ENCODE measurements at regions not wholly inside any gene's neighbourhood (a gene's known extent, or its start where the extent isn't known, plus 50 kb on each side); places are given as distances from the start of the nearest gene placed in this dataset.

GRCh38 chr11:115873813-115874212, 369.6 kb upstream of the CADM1 start:
- Histone ChIP-seq H3F3A (ENCODE audit: insufficient read depth, low read length, poor library complexity, severe bottlenecking) (no peaks in the 10 kb centered on the region), H3K4me3 (ENCODE audit: low read length) (no peak overlapping the region), H2AFZ (ENCODE audit: low read depth, low read length) (no peak overlapping the region), H3K9ac (ENCODE audit: low read length) (no peak overlapping the region), H3K79me2 (replicated peaks; ENCODE audit: insufficient read depth, low read length) (no peaks in the 10 kb centered on the region), H4K20me1 (ENCODE audit: insufficient read depth) (no peaks in the 10 kb centered on the region), H3K9me2 (ENCODE audit: insufficient read depth, low read length) (no peaks in the 10 kb centered on the region), H3K27ac (ENCODE audit: low read length) (no peak overlapping the region), H3K9me3 (ENCODE audit: low read length) (no peaks in the 10 kb centered on the region), H3K4me2 (ENCODE audit: low read length) (no peak overlapping the region), H3K36me3 (ENCODE audit: insufficient read depth, low read length) (no peaks in the 10 kb centered on the region), H3K27me3 (ENCODE audit: insufficient read depth, low read depth, low read length) (no peaks in the 10 kb centered on the region)
- TF ChIP-seq EP300 (conservative IDR thresholded peaks at IDR 0.05; ENCODE audit: poor library complexity, severe bottlenecking) (no peak), POLR2AphosphoS5 (IDR thresholded peaks at IDR 0.05) (no peak), MXI1 (conservative IDR thresholded peaks at IDR 0.05; ENCODE audit: poor library complexity, severe bottlenecking) (no peak), EZH2 (IDR thresholded peaks at IDR 0.05; ENCODE audit: borderline replicate concordance, insufficient read depth, low read length, poor library complexity, severe bottlenecking) (no peak), REST (IDR thresholded peaks at IDR 0.05; ENCODE audit: borderline replicate concordance) (no peak), RAD21 (conservative IDR thresholded peaks at IDR 0.05) (no peak), TAF1 (IDR thresholded peaks at IDR 0.05; ENCODE audit: low read depth) (no peak), CTCF (IDR thresholded peaks at IDR 0.05; ENCODE audit: poor library complexity, severe bottlenecking) (no peak), SMC3 (conservative IDR thresholded peaks at IDR 0.05; ENCODE audit: poor library complexity) (no peak)

- no peak for TF ChIP-seq REST (IDR thresholded peaks at IDR 0.05; ENCODE audit: borderline replicate concordance)
- TF ChIP-seq POLR2AphosphoS5 (IDR thresholded peaks at IDR 0.05), result no peak
- no peak for TF ChIP-seq EP300 (conservative IDR thresholded peaks at IDR 0.05; ENCODE audit: poor library complexity, severe bottlenecking)
- TF ChIP-seq SMC3 (conservative IDR thresholded peaks at IDR 0.05; ENCODE audit: poor library complexity), result no peak
- no peak for TF ChIP-seq MXI1 (conservative IDR thresholded peaks at IDR 0.05; ENCODE audit: poor library complexity, severe bottlenecking)
- TF ChIP-seq EZH2 (IDR thresholded peaks at IDR 0.05; ENCODE audit: borderline replicate concordance, insufficient read depth, low read length, poor library complexity, severe bottlenecking), result no peak
- TF ChIP-seq RAD21 (conservative IDR thresholded peaks at IDR 0.05), result no peak
- TF ChIP-seq CTCF (IDR thresholded peaks at IDR 0.05; ENCODE audit: poor library complexity, severe bottlenecking), result no peak
- no peak for TF ChIP-seq TAF1 (IDR thresholded peaks at IDR 0.05; ENCODE audit: low read depth)
- Histone ChIP-seq H3K9ac (ENCODE audit: low read length) (no peak overlapping the region), H3K27me3 (ENCODE audit: insufficient read depth, low read depth, low read length) (no peaks in the 10 kb centered on the region), H3K27ac (ENCODE audit: low read length) (no peak overlapping the region), H3K9me3 (ENCODE audit: low read length) (no peaks in the 10 kb centered on the region), H3K9me2 (ENCODE audit: insufficient read depth, low read length) (no peaks in the 10 kb centered on the region), H2AFZ (ENCODE audit: low read depth, low read length) (no peak overlapping the region), H3K79me2 (replicated peaks; ENCODE audit: insufficient read depth, low read length) (no peaks in the 10 kb centered on the region), H3K4me2 (ENCODE audit: low read length) (no peak overlapping the region), H3K36me3 (ENCODE audit: insufficient read depth, low read length) (no peaks in the 10 kb centered on the region), H3F3A (ENCODE audit: insufficient read depth, low read length, poor library complexity, severe bottlenecking) (no peaks in the 10 kb centered on the region), H4K20me1 (ENCODE audit: insufficient read depth) (no peaks in the 10 kb centered on the region), H3K4me3 (ENCODE audit: low read length) (no peak overlapping the region)
Measured at GRCh38 chr11:115872416-115872815, 368.2 kb upstream of the CADM1 start.

Measured in neural cell (in vitro differentiated cells).